Endometrium (tissue), 2 donors: ENCODE measurements at regions not wholly inside any gene's neighbourhood (a gene's known extent, or its start where the extent isn't known, plus 50 kb on each side); places are given as distances from the start of the nearest gene placed in this dataset.
"Not testable (repeated sequence)": the region's sequence is repeated elsewhere in the genome, so short reads cannot be mapped to it uniquely, and the experiment has no call there.

ENCODE experiments used
- FAIRE-seq: peaks from 2 replicates; lab custom pipeline; 2012; peaks lifted over from hg19 to GRCh38; lab: Jason Lieb, UNC
- donor health status: control.
- donor health status: control.

DNA sequence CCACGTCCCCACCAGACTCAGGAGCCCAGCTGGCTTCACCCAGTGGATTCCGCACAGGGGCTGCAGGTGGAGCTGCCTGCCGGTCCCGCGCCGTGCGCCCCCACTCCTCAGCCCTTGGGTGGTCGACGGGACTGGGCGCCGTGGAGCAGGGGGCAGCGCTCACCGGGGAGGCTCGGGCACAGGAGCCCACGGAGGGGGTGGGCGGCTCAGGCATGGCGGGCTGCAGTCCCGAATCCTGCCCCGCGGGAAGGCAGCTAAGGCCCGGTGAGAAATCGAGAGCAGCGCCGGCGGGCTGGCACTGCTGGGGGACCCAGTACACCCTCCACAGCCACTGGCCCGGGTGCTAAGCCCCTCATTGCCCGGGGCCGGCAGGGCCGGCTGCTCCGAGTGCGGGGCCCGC is 855.0 kb upstream of the SLC35B3 start:
- not testable (repeated sequence) for FAIRE-seq

- no peak for FAIRE-seq
These were observed 837.3 kb upstream of the SLC35B3 start for GRCh38 chr6:9272671-9273070.

GRCh38 chr6:9266741-9267140 is 831.4 kb upstream of the SLC35B3 start:
- FAIRE-seq, result no peak

- FAIRE-seq, result no peak
These were observed 821.9 kb upstream of the SLC35B3 start for GRCh38 chr6:9257215-9257614.

DNA sequence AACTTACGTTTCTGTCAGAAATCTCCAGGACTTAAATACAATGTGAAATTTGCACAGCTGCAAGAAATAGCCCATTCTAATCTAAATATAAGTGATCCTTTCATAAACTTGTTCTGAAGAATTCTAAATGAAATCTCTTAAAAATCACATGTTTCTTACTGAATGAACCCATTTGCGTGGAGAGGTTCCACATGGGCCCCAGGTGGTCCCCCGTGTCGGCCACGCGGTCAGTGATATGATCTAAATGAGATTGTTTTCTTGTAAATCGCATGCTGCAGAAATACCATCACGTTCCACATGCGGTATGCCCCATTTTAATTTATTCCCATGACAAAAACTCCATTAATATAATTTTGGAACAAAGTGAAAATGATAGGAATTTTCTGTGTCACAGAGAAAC is 818.9 kb upstream of the SLC35B3 start:
- FAIRE-seq, result no peak

GRCh38 chr6:9252799-9253198 is 817.5 kb upstream of the SLC35B3 start:
- FAIRE-seq, result no peak

DNA sequence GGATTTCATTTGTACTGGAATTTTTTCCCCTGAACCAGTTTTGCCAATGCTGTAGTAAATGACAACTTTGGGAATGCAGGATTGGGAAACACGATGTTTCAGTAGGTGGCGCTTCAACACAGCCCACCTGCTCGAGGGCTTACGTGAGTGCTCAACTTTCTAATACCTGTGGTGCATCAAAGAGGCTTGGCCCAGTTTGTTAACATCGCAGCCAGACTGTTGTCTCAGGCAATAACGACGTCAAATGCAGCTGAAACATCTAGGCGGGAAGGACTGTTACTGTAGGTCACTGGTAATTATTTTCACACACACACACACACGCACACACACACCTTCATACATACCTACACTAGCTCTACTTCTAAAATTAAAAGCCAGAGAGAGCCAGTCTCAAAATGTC is 815.5 kb upstream of the SLC35B3 start:
- FAIRE-seq, result no peak

DNA sequence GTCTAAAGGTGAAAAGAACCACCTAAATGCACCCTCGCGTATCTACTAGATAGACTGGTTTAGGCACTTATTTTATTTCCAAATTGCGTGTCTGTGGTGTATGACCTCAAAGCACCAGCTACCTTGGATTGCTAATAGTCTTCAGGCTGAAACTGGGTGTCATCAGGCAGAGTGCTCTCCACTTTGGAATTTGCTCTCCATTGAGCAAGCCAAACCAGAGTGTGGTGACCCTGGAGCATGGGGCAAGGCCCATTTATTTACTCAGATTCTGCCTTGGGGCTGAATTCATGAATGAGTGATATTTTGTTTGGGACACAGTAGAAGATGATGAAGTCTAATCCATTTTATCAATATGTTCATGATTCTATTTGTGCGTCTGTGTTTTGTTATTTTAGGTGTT is 812.8 kb upstream of the SLC35B3 start:
- no peak for FAIRE-seq

DNA sequence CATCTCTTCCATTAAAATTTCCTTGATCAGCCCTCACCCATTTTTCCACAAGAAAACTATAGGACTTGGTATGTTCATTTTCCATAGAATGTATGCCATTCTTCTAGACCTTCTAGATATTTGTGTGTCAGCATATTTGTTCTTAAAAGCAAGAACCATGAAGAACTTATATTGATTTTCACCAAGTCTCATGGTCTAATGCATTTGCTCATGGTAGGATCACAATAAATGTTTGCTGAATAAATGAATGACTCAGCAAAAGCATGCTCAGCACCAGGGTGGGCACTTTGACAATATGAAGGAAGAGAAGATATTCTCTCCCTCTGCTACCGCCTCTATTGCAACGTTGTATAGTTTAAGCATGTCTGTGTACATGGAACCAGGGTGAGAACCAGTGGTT is 805.5 kb upstream of the SLC35B3 start:
- no peak for FAIRE-seq

DNA sequence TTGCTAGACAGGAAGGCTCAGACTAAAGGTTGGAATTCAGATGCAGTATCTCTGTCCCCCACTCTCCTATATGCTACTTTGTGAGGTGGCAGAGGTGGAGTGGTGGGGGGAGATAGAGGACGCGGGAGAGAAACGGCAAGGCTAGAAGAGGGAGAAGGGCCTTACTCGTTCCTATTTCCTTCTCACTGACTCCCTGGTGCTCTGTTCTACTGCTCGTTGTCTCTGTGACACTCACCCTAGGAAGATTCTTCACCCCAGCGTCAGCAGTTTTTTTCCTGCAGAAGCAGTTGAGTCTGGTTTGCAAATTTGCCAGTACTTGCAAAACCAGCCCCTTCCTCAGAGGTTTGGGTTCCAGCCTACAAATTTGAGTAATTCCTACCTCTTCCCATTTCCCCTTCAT is 801.1 kb upstream of the SLC35B3 start:
- FAIRE-seq, result no peak

- FAIRE-seq, result no peak
These were observed 798.3 kb upstream of the SLC35B3 start for GRCh38 chr6:9233686-9234085.

DNA sequence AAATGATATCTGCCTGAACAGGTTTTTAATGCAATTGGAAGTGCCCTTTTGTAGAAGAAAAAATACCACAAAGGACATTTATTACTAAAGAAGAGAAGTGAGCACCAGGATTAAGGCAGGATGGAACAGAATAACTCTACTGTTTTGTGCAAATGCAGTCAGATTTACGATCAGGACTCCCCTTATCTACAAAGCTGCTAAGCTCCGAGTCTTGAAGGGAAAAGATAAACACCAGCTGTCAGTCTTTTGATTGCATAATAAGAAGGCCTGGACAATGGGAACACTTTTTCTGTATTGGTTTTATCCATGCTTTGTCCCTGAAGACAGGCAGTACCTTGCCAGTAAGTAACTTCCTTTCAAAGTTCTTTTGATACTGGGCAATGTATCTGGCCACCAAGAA is 797.9 kb upstream of the SLC35B3 start:
- FAIRE-seq, result no peak

GRCh38 chr6:9225441-9225871 is 790.1 kb upstream of the SLC35B3 start:
- FAIRE-seq, result no peak

DNA sequence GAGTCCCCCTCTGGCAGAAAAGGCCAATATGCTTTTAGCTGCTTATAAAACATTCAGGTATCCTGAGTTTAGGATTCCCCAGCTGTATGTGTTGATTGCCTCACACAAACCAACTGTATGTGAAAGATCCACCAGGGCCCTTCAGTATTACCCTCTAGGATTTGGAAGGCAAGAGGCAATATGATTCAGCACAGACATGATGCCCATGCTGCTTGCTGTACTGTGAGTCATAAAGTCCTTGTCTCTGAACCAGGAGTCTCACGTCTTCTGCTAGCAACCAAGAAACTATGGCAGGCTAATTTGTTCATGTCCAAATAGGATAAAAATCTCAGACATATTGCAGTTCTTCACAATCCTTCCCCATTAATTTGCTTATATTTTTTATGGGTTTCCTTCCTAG is 789.2 kb upstream of the SLC35B3 start:
- FAIRE-seq, result no peak

DNA sequence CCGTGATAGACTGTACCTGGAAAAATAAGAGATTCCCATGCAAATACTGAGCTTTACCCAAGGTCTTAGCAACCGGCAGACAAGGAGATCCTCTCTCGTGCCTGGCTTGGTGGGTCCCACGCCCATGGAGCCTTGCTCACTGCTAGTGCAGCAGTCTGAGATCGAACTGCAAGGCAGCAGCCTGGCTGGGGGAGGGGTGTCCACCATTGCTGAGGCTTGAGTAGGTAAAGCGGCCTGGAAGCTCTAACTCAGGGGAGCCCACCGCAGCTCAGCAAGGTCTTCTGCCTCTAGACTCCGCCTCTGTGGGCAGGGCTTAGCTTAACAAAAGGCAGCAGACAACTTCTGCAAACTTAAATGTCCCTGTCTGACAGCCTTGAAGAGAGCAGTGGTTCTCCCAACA is 778.4 kb upstream of the SLC35B3 start:
- not testable (repeated sequence) for FAIRE-seq

- no peak for FAIRE-seq
These were observed 773.6 kb upstream of the SLC35B3 start for GRCh38 chr6:9208966-9209365.

DNA sequence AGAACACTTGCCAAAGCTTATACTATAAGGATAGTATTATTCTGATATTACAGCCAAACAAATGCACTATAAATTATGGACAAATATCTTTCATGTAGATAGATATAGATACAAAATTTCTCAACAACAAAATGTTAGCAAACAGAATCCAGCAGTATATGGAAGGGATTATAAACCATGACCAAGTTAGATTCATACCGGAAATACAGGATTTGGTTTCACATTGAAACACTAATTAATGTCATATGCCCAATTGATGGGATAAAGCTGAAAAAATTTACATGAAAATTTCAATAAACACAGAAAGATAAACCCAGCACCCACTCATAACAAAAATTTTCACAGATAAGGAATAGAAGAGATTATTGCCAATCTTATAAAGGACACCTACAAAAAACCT is 770.3 kb upstream of the SLC35B3 start:
- no peak for FAIRE-seq

DNA sequence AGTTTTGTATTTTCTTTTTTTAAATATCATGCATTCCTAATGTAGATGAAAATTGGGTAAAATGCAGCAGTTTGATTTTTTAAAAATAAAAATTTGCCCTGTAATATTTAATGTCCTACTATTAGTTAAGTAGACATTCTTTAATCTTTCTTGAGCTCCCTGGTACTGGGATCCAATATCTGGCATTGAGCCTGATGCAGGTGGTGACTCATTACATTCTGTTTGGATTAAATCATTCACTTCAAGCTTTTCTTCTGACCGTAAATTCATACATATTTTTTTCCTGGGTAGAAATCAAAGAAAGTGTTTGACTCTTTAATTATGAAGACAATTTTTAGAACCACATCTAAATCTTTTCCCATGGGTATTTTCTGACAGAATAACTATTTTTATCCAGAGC is 768.8 kb upstream of the SLC35B3 start:
- no peak for FAIRE-seq

GRCh38 chr6:9200712-9201111 is 765.4 kb upstream of the SLC35B3 start:
- FAIRE-seq, result no peak

- FAIRE-seq, result no peak
These were observed 762.4 kb upstream of the SLC35B3 start for GRCh38 chr6:9197726-9198125.

DNA sequence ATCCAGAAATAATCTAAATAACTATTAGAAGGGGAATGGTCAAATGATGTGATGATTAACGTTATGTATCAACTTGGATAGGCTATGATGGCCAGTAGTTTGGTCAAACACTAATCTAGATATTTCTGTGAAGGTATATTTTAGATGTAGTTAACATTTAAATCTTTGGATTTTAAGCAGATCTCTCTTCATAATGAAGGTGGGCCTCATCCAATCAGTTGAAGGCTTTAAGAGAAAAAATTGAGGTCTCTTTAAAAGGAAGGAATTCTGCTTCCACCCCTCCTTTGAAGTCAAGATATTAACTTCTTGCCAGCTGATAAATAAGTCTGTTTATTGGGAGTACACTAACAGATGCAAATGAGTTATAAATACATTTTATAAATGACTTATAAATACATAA is 760.0 kb upstream of the SLC35B3 start:
- FAIRE-seq, result no peak

DNA sequence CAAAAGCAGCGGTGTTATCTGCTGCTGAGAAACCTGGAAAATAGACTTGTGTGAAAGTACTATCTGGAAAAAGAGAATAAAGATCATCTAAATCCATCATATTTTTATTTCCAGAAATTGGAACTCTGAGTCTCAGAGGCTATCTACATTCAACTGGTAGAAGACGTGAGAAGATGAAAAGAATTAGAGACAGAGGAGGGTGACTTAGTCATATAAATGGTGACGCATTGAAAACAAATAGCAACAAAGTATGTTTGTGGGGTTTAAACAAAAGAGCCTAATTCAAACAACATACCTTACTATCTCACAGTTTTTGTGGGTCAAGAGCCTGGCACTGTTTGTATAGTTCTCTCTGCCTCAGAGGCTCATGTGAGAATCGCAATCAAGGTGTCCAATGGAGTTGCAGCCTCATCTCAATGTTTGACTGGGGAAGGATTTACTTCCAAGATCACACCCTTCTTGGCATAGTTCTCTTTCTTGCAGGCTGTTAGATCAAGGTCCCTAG is 757.1 kb upstream of the SLC35B3 start:
- no peak for FAIRE-seq

- FAIRE-seq, result no peak
These were observed 750.8 kb upstream of the SLC35B3 start for GRCh38 chr6:9186148-9186547.

DNA sequence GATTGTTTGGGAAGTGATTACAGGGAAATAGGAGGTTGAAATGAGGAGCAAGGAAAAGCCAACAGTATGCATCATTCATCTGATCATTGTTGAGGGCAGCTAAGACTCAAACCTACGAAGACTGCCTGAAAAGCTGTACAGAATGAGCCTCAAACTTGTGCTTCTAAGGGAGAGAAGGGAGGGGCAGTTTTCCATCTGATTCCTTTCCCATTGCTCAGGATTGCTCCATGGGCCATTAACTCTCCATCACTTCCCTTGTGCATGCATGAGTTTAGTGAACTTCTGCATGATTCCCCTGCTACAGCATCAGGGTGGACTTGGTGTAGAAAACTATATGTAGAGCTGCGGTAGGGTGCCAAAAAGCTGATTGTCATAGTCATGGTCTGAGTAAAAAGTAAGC is 742.7 kb upstream of the SLC35B3 start:
- no peak for FAIRE-seq

GRCh38 chr6:9173229-9173628 is 737.9 kb upstream of the SLC35B3 start:
- no peak for FAIRE-seq
